Gastrocnemius medialis (tissue), 4 donors: ENCODE measurements at regions not wholly inside any gene's neighbourhood (a gene's known extent, or its start where the extent isn't known, plus 50 kb on each side); places are given as distances from the start of the nearest gene placed in this dataset.

ENCODE experiments used
- CTCF ChIP-seq, 5 experiments: fragments of 450-650 bp in 3 of 5; fragments of 200-600 bp in 2 of 5; sonication (generic) in 2 of 5; IDR thresholded peaks in 4 of 5; conservative IDR thresholded peaks in 1 of 5; 1 replicate in 4 of 5; 2 replicates in 1 of 5; pipeline ENCODE4 v1.5.1; 2016 to 2019; ENCODE audit warnings: antibody characterized with exemption in 5 of 5, mild to moderate bottlenecking in 3 of 5, moderate library complexity in 3 of 5
- POLR2A ChIP-seq, 2 donors: fragments of 450-650 bp; IDR thresholded peaks; one replicate each; pipeline ENCODE4 v1.6.1; 2017; ENCODE audit warnings: antibody characterized with exemption in 2 of 2, mild to moderate bottlenecking in 2 of 2, moderate library complexity in 2 of 2

- no peak for TF ChIP-seq CTCF (IDR thresholded peaks at IDR 0.05 in 4 of 5, conservative IDR thresholded peaks at IDR 0.05 in 1 of 5)
- TF ChIP-seq POLR2A (IDR thresholded peaks at IDR 0.05), result no peak
These were observed 131.4 kb downstream of the MED10 start for GRCh38 chr5:6246820-6247437.
